ENCODE measurements at regions not wholly inside any gene's neighbourhood (a gene's known extent, or its start where the extent isn't known, plus 50 kb on each side); places are given as distances from the start of the nearest gene placed in this dataset.

GRCh38 chr5:124264499-124264898 is 481.9 kb downstream of the ZNF608 start:
- DNase-seq (ENCODE audit: low read depth in 1 of 2, low spot score in 2 of 2): no peak
- Histone ChIP-seq H3K23me2 (ENCODE audit: low read depth, low read length) (no peaks in the 10 kb centered on the region), H3K23ac (ENCODE audit: insufficient read length) (no peak overlapping the region), H3K18ac (ENCODE audit: extremely low read depth, low read length) (no peak overlapping the region), H3K4me2 (ENCODE audit: insufficient read depth in 1 of 2, low read depth in 2 of 2, low read length in 2 of 2) (no peak overlapping the region), H2AK5ac (ENCODE audit: low read depth, low read length) (no peak overlapping the region), H4K91ac (replicated peaks; ENCODE audit: insufficient read length, low read length) (no peak overlapping the region), H2BK12ac (ENCODE audit: low read depth, low read length) (no peak overlapping the region), H4K5ac (ENCODE audit: insufficient read length, low read depth, low read length) (no peak overlapping the region), H3K79me2 (ENCODE audit: control insufficient read depth in 1 of 2, insufficient read depth in 2 of 2, low read length in 2 of 2) (no peaks in the 10 kb centered on the region), H3K79me1 (ENCODE audit: low read depth, low read length) (no peaks in the 10 kb centered on the region), H3K4me1 (replicated peaks in 1 of 4; ENCODE audit: control insufficient read depth in 3 of 4, insufficient read depth in 4 of 4, low read length in 3 of 4) (peaks cover 1 to 20% (median 17%) of the 10 kb centered on the region in 4 experiments; a peak in 5 of 7 replicates), H3K4ac (replicated peaks; ENCODE audit: insufficient read length, low read depth, low read length) (no peak overlapping the region), H2BK5ac (ENCODE audit: low read depth, low read length) (0 out of 2 replicates have a peak overlapping the region, but pooled peaks have one; percentile 28), H4K8ac (ENCODE audit: extremely low read depth, insufficient read depth, low read length) (no peak overlapping the region), H3K4me3 (ENCODE audit: extremely low read depth in 1 of 4, insufficient read depth in 2 of 4, low read depth in 3 of 4, low read length in 4 of 4) (no peak overlapping the region), H3K56ac (replicated peaks; ENCODE audit: insufficient read length, low read depth, low read length) (no peak overlapping the region), H2BK20ac (ENCODE audit: low read length) (no peak overlapping the region), H3K36me3 (ENCODE audit: control insufficient read depth in 2 of 4, insufficient read depth in 4 of 4, low read length in 3 of 4) (no peaks in the 10 kb centered on the region), H3K14ac (ENCODE audit: insufficient read length) (no peak overlapping the region), H3K9ac (replicated peaks in 1 of 4; ENCODE audit: extremely low read depth in 1 of 4, low read depth in 3 of 4, low read length in 3 of 4) (no peak overlapping the region), H3K27ac (ENCODE audit: low read depth, low read length) (no peak overlapping the region), H2BK15ac (ENCODE audit: low read length) (no peak overlapping the region), H3K27me3 (replicated peaks in 1 of 4; ENCODE audit: control insufficient read depth in 3 of 4, extremely low read depth in 1 of 4, insufficient read depth in 3 of 4, low read length in 3 of 4) (no peaks in the 10 kb centered on the region), H4K20me1 (replicated peaks in 1 of 2; ENCODE audit: control insufficient read depth in 1 of 2, insufficient read depth in 2 of 2, low read length in 2 of 2) (no peaks in the 10 kb centered on the region), H2AFZ (ENCODE audit: low read length) (no peak overlapping the region), H2BK120ac (replicated peaks; ENCODE audit: low read depth, low read length) (no peak overlapping the region), H3K9me3 (ENCODE audit: insufficient read depth in 2 of 2, low read depth in 1 of 2, low read length in 1 of 2) (no peaks in the 10 kb centered on the region)
- FAIRE-seq: no peak
- WGBS, 2 experiments (ENCODE audit: extremely low coverage in 1 of 2, insufficient coverage in 1 of 2, insufficient read length in 1 of 2, insufficient replicate concordance in 2 of 2, low coverage in 1 of 2, low lambda C conversion rate in 2 of 2, missing lambda C conversion rate in 1 of 2): 34% methylated on average over 2 of the region's 2 CpGs; no CpG with 5 or more reads in 1 of the 2 experiments
- ChIA-PET CTCF (ENCODE audit: partially characterized antibody) (interaction anchor here (1.4 to 1.8 kb wide), 2 partner anchors 11 to 25 kb away, joined by 4 to 6 read pairs; no protein-coding TSS in a partner anchor), POLR2A (ENCODE audit: partially characterized antibody) (no interaction called here)
- TF ChIP-seq E2F6 (IDR thresholded peaks at IDR 0.05) (no peak), JUND (IDR thresholded peaks at IDR 0.05; ENCODE audit: low read length) (no peak), NANOG (IDR thresholded peaks at IDR 0.05; ENCODE audit: insufficient read depth, low read depth, low read length, poor library complexity, severe bottlenecking) (no peak), TEAD4 (IDR thresholded peaks at IDR 0.05; ENCODE audit: low read depth, low read length) (no peak), HDAC2 (IDR thresholded peaks at IDR 0.05; ENCODE audit: borderline replicate concordance in 1 of 2, low read depth in 2 of 2, low read length in 2 of 2) (no peak), RFX5 (IDR thresholded peaks at IDR 0.05; ENCODE audit: borderline replicate concordance, low read depth, low read length) (no peak), CBX5 (IDR thresholded peaks at IDR 0.05; ENCODE audit: low read depth, low read length) (no peak), EGR1 (IDR thresholded peaks at IDR 0.05; ENCODE audit: borderline replicate concordance, low read depth, low read length) (no peak), CHD2 (IDR thresholded peaks at IDR 0.05; ENCODE audit: low read length) (no peak), SAP30 (IDR thresholded peaks at IDR 0.05; ENCODE audit: insufficient read depth, insufficient replicate concordance, low read length) (no peak), RAD21 (IDR thresholded peaks at IDR 0.05 in 1 of 2, conservative IDR thresholded peaks at IDR 0.05 in 1 of 2; ENCODE audit: low read depth in 2 of 2, low read length in 2 of 2) (no peak), CREB1 (IDR thresholded peaks at IDR 0.05) (no peak)

All from H1 (cell line).